H1 (cell line): ENCODE measurements at regions not wholly inside any gene's neighbourhood (a gene's known extent, or its start where the extent isn't known, plus 50 kb on each side); places are given as distances from the start of the nearest gene placed in this dataset.
A peak's percentile ranks its signal among the peaks of the same experiment; 100 is the strongest.

ENCODE experiments used
- CTCF ChIA-PET: fragments of 300-600 bp; sonication (Branson Sonifier 250); formaldehyde crosslinking; loops from one replicate; lab custom pipeline; 2021; ENCODE audit not compliant: partially characterized antibody; lab: Charles Lee
- POLR2A ChIA-PET: fragments of 300-600 bp; sonication (Branson Sonifier 250); formaldehyde crosslinking; loops from one replicate; lab custom pipeline; 2021; ENCODE audit warnings: inconsistent platforms; ENCODE audit not compliant: partially characterized antibody; lab: Charles Lee
- DNase-seq, 2 experiments: peaks; one replicate each; pipeline versions ENCODE4 v3.0.0 to v3.0.0-alpha.2; 2010 to 2022; ENCODE audit warnings: low spot score in 2 of 2, low read depth in 1 of 2, mixed read lengths in 1 of 2
- FAIRE-seq: peaks from 2 replicates; lab custom pipeline; 2011; peaks lifted over from hg19 to GRCh38; lab: Jason Lieb, UNC
- H2AFZ ChIP-seq: 2 replicates; pipeline ENCODE4 v1.8.1; 2012; ENCODE audit warnings: low read length, inconsistent platforms
- H2AK5ac ChIP-seq: 2 replicates; pipeline ENCODE4 v1.6.1; 2013; ENCODE audit warnings: low read depth, low read length
- H2BK120ac ChIP-seq: replicated peaks from 2 replicates; pipeline ENCODE3; 2013; ENCODE audit warnings: low read depth, low read length, inconsistent platforms
- H2BK12ac ChIP-seq: 2 replicates; pipeline ENCODE4 v1.6.1; 2013; ENCODE audit warnings: low read depth, low read length
- H2BK15ac ChIP-seq: 2 replicates; pipeline ENCODE4 v1.6.1; 2013; ENCODE audit warnings: low read length
- H2BK20ac ChIP-seq: 2 replicates; pipeline ENCODE4 v1.6.1; 2013; ENCODE audit warnings: low read length
- H2BK5ac ChIP-seq: 2 replicates; pipeline ENCODE4 v1.6.1; 2013; ENCODE audit warnings: low read depth, low read length
- H3K14ac ChIP-seq: 2 replicates; pipeline ENCODE4 v1.6.1; 2013; ENCODE audit warnings: inconsistent platforms; ENCODE audit not compliant: insufficient read length
- H3K18ac ChIP-seq: 2 replicates; pipeline ENCODE4 v1.6.1; 2013; ENCODE audit warnings: low read length; ENCODE audit errors: extremely low read depth
- H3K23ac ChIP-seq: 2 replicates; pipeline ENCODE4 v1.6.1; 2013; ENCODE audit warnings: inconsistent platforms; ENCODE audit not compliant: insufficient read length
- H3K23me2 ChIP-seq: 2 replicates; pipeline ENCODE4 v1.6.1; 2013; ENCODE audit warnings: low read depth, low read length
- H3K27ac ChIP-seq: 2 replicates; pipeline ENCODE4 v1.6.1; 2011; ENCODE audit warnings: low read depth, low read length, inconsistent platforms
- H3K27me3 ChIP-seq, 4 experiments: replicated peaks in 1 of 4; 1 replicate in 1 of 4; 2 replicates in 3 of 4; pipeline versions ENCODE4 v1.6.1 to v1.8.1; 2011 to 2013; ENCODE audit warnings: low read length in 3 of 4, mild to moderate bottlenecking in 3 of 4, inconsistent platforms in 2 of 4, mixed read lengths in 2 of 4, moderate library complexity in 1 of 4; ENCODE audit not compliant: control insufficient read depth in 3 of 4, insufficient read depth in 3 of 4; ENCODE audit errors: extremely low read depth in 1 of 4
- H3K36me3 ChIP-seq, 4 experiments: 2 replicates each; pipeline versions ENCODE4 v1.6.1 to v1.8.1; 2011 to 2013; ENCODE audit warnings: mild to moderate bottlenecking in 4 of 4, low read length in 3 of 4, moderate library complexity in 2 of 4, control low read depth in 1 of 4, inconsistent platforms in 1 of 4; ENCODE audit not compliant: insufficient read depth in 4 of 4, control insufficient read depth in 2 of 4
- H3K4ac ChIP-seq: replicated peaks from 2 replicates; pipeline ENCODE3; 2013; ENCODE audit warnings: low read length, low read depth, mixed read lengths, inconsistent platforms; ENCODE audit not compliant: insufficient read length
- H3K4me1 ChIP-seq, 4 experiments: replicated peaks in 1 of 4; 1 replicate in 1 of 4; 2 replicates in 3 of 4; pipeline versions ENCODE4 v1.6.1 to v1.8.1; 2011 to 2013; ENCODE audit warnings: low read length in 3 of 4, inconsistent platforms in 2 of 4, mixed read lengths in 1 of 4; ENCODE audit not compliant: insufficient read depth in 4 of 4, control insufficient read depth in 3 of 4
- H3K4me2 ChIP-seq, 2 experiments: 2 replicates each; pipeline versions ENCODE4 v1.6.1 to v1.8.1; 2011 to 2013; ENCODE audit warnings: low read depth in 2 of 2, low read length in 2 of 2, control low read depth in 1 of 2, inconsistent platforms in 1 of 2, mild to moderate bottlenecking in 1 of 2; ENCODE audit not compliant: insufficient read depth in 1 of 2
- H3K4me3 ChIP-seq, 4 experiments: fragments of 200-600, 300-600 bp in 1 of 4; sonication (generic), shearing (Covaris generic), sonication (Bioruptor Twin) in 1 of 4; 2 replicates each; pipeline versions ENCODE4 v1.5.1 to v1.8.1; 2011 to 2016; ENCODE audit warnings: low read length in 4 of 4, low read depth in 3 of 4, control low read depth in 2 of 4, inconsistent platforms in 2 of 4, mild to moderate bottlenecking in 2 of 4, mixed read lengths in 1 of 4, moderate library complexity in 1 of 4; ENCODE audit not compliant: insufficient read depth in 2 of 4; ENCODE audit errors: extremely low read depth in 1 of 4
- H3K56ac ChIP-seq: replicated peaks from 2 replicates; pipeline ENCODE3; 2013; ENCODE audit warnings: low read depth, mild to moderate bottlenecking, mixed read lengths, low read length, inconsistent platforms; ENCODE audit not compliant: insufficient read length
- H3K79me1 ChIP-seq: 2 replicates; pipeline ENCODE4 v1.6.1; 2013; ENCODE audit warnings: low read depth, low read length, control low read depth
- H3K79me2 ChIP-seq, 2 experiments: 2 replicates each; pipeline versions ENCODE4 v1.6.1 to v1.8.1; 2012 to 2013; ENCODE audit warnings: low read length in 2 of 2, mild to moderate bottlenecking in 2 of 2, inconsistent platforms in 1 of 2; ENCODE audit not compliant: insufficient read depth in 2 of 2, control insufficient read depth in 1 of 2
- H3K9ac ChIP-seq, 4 experiments: replicated peaks in 1 of 4; 1 replicate in 1 of 4; 2 replicates in 3 of 4; pipeline versions ENCODE4 v1.6.1 to v1.8.1; 2011 to 2013; ENCODE audit warnings: low read depth in 3 of 4, low read length in 3 of 4, control low read depth in 2 of 4, mild to moderate bottlenecking in 2 of 4, moderate library complexity in 2 of 4, inconsistent platforms in 1 of 4; ENCODE audit errors: extremely low read depth in 1 of 4
- H3K9me3 ChIP-seq, 2 experiments: 2 replicates each; pipeline versions ENCODE4 v1.6.1 to v1.8.1; 2012 to 2013; ENCODE audit warnings: mild to moderate bottlenecking in 2 of 2, moderate library complexity in 2 of 2, control low read depth in 1 of 2, inconsistent platforms in 1 of 2, low read depth in 1 of 2, low read length in 1 of 2, mixed read lengths in 1 of 2; ENCODE audit not compliant: insufficient read depth in 2 of 2
- H4K20me1 ChIP-seq, 2 experiments: replicated peaks in 1 of 2; 2 replicates each; pipeline versions ENCODE3 to v1.8.1; 2011 to 2013; ENCODE audit warnings: inconsistent platforms in 2 of 2, low read length in 2 of 2, mild to moderate bottlenecking in 1 of 2; ENCODE audit not compliant: insufficient read depth in 2 of 2, control insufficient read depth in 1 of 2
- H4K5ac ChIP-seq: 2 replicates; pipeline ENCODE4 v1.6.1; 2013; ENCODE audit warnings: low read length, low read depth, mixed read lengths, inconsistent platforms; ENCODE audit not compliant: insufficient read length
- H4K8ac ChIP-seq: 2 replicates; pipeline ENCODE4 v1.8.0; 2013; ENCODE audit warnings: mild to moderate bottlenecking, moderate library complexity, low read length, inconsistent platforms; ENCODE audit not compliant: insufficient read depth; ENCODE audit errors: extremely low read depth
- H4K91ac ChIP-seq: replicated peaks from 2 replicates; pipeline ENCODE3; 2013; ENCODE audit warnings: low read length, mixed read lengths, inconsistent platforms; ENCODE audit not compliant: insufficient read length
- CTCF ChIP-seq, 3 experiments: IDR thresholded peaks; 1 replicate in 2 of 3; 2 replicates in 1 of 3; pipeline versions ENCODE4 v1.5.1 to v1.6.1; 2011; ENCODE audit warnings: low read length in 3 of 3, mild to moderate bottlenecking in 3 of 3, inconsistent platforms in 2 of 3, low read depth in 1 of 3, moderate library complexity in 1 of 3; ENCODE audit not compliant: insufficient read depth in 1 of 3; ENCODE audit errors: control extremely low read depth in 1 of 3
- KDM1A ChIP-seq: fragments of 200-600, 300-600 bp; sonication (generic); IDR thresholded peaks from 2 replicates; pipeline ENCODE4 v1.7.1; 2016; ENCODE audit warnings: mild to moderate bottlenecking, low read length, borderline replicate concordance
- WGBS, 2 experiments: shearing (Covaris generic) in 1 of 2; methylation state at CpG; one replicate each; pipeline versions ENCODE4 v1.1.6 to v1.1.7; 2013 to 2015; ENCODE audit warnings: low lambda C conversion rate in 2 of 2, mixed read lengths in 2 of 2, inconsistent platforms in 1 of 2, low coverage in 1 of 2, missing lambda C conversion rate in 1 of 2; ENCODE audit not compliant: insufficient replicate concordance in 2 of 2, insufficient coverage in 1 of 2, insufficient read length in 1 of 2; ENCODE audit errors: extremely low coverage in 1 of 2, missing lambda C conversion rate in 1 of 2; 5-methylcytosine and 5-hydroxymethylcytosine counted together

DNA sequence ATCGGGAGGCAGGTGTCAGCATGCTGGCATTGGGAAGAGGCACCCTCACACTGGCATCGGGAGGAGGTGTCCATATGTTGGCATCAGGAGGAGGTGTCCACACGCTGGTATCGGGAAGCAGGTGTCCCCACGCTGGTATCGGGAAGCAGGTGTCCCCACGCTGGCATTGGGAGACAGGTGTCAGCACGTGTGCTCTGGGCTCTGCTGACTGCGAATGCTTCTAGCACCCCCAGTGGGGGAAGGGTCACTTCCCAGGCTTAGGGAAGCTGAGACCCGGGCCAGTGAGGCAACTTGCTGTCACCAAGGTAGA is 92.5 kb upstream of the IKZF1 start:
- Histone ChIP-seq H3K23ac (no peak overlapping the region), H4K5ac (no peak overlapping the region), H3K27ac (no peak overlapping the region), H2AFZ (no peak overlapping the region), H3K79me1 (no peaks in the 10 kb centered on the region), H3K4me2 (no peak overlapping the region), H3K4me1 (no peaks in the 10 kb centered on the region), H3K56ac (no peak overlapping the region), H2BK5ac (no peak overlapping the region), H3K9me3 (no peaks in the 10 kb centered on the region), H3K4me3 (no peak overlapping the region), H3K27me3 (no peaks in the 10 kb centered on the region), H3K9ac (no peak overlapping the region), H4K8ac (no peak overlapping the region), H2AK5ac (no peak overlapping the region), H3K23me2 (no peaks in the 10 kb centered on the region), H2BK12ac (no peak overlapping the region), H3K36me3 (no peaks in the 10 kb centered on the region), H3K79me2 (no peaks in the 10 kb centered on the region), H2BK120ac (no peak overlapping the region), H2BK15ac (no peak overlapping the region), H3K14ac (no peak overlapping the region), H4K20me1 (no peaks in the 10 kb centered on the region), H3K18ac (no peak overlapping the region), H3K4ac (no peak overlapping the region), H4K91ac (no peak overlapping the region), H2BK20ac (no peak overlapping the region)
- CTCF ChIA-PET, result interaction anchor here (0.7 to 2.2 kb wide), 3 partner anchors 14 to 165 kb away, joined by 3 to 8 read pairs (median 3); no protein-coding TSS in a partner anchor
- POLR2A ChIA-PET, result no interaction called here
- FAIRE-seq, result no peak
- 85% methylated on average over 10 of the region's 10 CpGs; no CpG with 5 or more reads in 1 of the 2 experiments for WGBS, 2 experiments
- no peak for DNase-seq
- TF ChIP-seq KDM1A (no peak), CTCF (IDR thresholded peaks at IDR 0.05; ENCODE audit: control extremely low read depth in 1 of 3, insufficient read depth in 1 of 3, low read depth in 1 of 3, low read length in 3 of 3) (peak in 1 of 3 experiments; percentile 10; a peak in 1 of 4 replicates)
